Renal cortical epithelial cell (primary cell): ENCODE measurements at regions not wholly inside any gene's neighbourhood (a gene's known extent, or its start where the extent isn't known, plus 50 kb on each side); places are given as distances from the start of the nearest gene placed in this dataset.
A peak's percentile ranks its signal among the peaks of the same experiment; 100 is the strongest.

ENCODE experiments used
- DNase-seq: peaks from one replicate; pipeline ENCODE4 v3.0.0-alpha.2; 2011; ENCODE audit warnings: low read depth

DNA sequence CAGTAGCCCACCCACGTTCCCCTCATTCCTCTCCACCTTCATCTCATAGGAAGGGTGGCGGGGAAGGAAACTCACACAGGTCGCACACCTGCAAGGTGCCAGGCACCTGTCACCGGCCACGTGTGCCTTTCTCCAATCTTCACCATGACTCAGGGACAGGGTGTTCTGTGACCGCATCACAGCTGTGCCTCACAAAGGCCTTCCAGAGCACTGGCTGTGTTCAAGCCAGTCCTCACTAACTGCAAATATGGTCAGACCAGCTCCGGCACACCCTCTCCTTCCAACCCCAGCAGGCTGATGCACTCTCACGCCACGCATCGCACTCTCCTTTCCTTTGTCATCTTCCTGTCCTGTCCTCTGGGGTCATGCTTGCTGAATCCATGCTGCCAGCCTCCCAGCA, 415.9 kb downstream of the IRS2 start:
- no peak for DNase-seq

- no peak for DNase-seq
Observed at GRCh38 chr13:109369353-109370052, 416.9 kb downstream of the IRS2 start.

- DNase-seq, result no peak
Observed at GRCh38 chr13:109368230-109368629, 418.2 kb downstream of the IRS2 start.

- no peak for DNase-seq
Observed at GRCh38 chr13:109366525-109366924, 419.9 kb downstream of the IRS2 start.

GRCh38 chr13:109363431-109363830, 423.0 kb downstream of the IRS2 start:
- DNase-seq, result no peak

DNA sequence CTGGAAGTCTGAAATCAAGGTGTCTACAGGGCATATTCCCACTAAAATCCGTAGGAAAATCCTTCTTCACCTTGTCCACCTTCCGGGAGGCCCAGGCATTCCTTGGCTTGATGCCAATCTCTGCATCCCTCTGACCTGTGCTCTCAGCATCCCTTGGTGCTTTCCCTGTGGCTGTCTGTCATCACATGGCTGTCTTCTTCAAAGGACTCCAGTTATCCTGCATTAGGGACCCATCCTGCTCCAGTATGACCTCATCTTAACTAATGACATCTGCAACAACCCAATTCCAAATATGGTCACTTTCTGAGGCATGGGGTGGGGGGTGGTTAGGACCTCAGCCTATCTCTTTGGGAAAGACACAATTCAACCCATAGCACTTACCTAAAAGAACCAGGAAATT, 423.8 kb downstream of the IRS2 start:
- no peak for DNase-seq

- DNase-seq, result no peak
Observed at GRCh38 chr13:109361562-109362289, 424.7 kb downstream of the IRS2 start.

DNA sequence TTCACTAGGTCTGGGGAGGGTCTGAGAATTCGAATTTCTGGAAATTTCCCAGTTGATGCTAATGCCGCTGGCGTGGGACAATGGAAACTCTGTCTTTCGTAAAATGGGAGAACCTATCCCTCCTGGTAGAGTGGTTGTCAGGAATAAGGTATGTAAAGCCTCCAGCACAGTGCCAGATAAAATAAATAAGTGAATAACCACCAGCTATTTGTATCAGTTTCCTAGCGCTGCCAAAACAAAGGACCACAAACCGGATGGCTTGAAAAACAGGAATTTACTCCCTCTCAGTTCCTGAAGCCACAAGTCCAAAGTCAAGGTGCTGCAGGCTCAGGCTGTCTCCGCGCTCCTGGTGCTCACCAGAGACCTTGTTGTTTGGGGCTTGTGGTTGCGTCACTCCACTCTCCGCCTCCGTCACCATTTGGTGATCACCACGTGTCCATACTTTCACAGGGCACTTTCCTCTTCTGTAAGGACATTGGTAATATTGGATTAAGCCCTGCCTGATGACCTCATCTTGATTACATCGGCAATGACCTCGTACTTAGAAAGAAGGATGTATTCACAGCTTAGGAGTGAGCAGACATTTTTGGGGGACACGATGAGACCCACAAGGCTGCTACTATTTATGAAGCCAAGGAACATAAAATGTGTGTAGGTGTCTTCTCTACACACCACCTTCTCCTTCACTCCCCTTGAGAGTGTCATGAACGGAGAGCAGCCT, 428.5 kb downstream of the IRS2 start:
- DNase-seq, result no peak

- DNase-seq, result peak; percentile 2
Observed at GRCh38 chr13:109355875-109356434, 430.4 kb downstream of the IRS2 start.

GRCh38 chr13:109355166-109355565, 431.2 kb downstream of the IRS2 start:
- DNase-seq, result no peak

DNA sequence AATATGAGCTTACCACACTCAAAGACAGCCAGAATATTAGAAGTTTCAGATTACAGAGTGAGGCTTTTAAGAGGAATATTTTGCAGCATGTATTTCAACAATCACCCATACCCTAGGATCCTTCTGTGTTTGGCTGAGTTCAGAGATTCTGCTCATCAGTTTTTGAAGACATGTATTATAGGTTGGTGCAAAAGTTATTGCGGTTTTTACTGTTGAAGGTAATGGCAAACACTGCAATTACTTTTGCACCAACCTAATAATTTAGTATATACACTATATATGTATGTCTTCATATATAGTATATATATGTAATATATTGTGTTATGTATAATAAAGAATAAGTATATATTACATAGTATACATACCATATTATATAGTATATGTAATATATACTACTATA, 435.1 kb downstream of the IRS2 start:
- DNase-seq, result no peak

GRCh38 chr13:109348519-109349258, 437.7 kb downstream of the IRS2 start:
- peak; percentile 87 for DNase-seq

GRCh38 chr13:109346060-109346459, 440.3 kb downstream of the IRS2 start:
- no peak for DNase-seq

DNA sequence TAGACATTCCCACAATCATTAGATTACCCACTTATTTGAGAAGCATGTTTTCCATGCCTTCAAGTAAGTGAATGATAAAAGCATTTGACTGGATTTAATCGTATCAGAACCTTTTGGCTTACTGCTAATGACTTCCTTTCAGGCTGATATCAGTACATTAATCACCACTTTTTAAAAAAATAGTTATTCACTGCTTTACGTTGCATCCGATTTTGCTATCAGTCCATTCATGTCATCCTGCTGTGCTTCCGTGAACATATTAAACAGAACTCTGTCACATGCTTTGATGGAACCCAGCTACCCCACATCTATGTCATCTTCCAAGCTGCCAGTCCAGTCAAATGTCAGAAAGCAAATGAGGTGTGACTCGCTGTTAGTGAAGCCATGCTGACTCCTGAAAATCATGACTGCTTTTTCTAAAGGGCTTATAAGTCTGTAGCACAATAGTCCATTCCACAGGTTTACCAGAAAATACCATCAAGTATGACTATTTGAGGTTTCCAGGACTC, 440.9 kb downstream of the IRS2 start:
- DNase-seq, result peak; percentile 91

DNA sequence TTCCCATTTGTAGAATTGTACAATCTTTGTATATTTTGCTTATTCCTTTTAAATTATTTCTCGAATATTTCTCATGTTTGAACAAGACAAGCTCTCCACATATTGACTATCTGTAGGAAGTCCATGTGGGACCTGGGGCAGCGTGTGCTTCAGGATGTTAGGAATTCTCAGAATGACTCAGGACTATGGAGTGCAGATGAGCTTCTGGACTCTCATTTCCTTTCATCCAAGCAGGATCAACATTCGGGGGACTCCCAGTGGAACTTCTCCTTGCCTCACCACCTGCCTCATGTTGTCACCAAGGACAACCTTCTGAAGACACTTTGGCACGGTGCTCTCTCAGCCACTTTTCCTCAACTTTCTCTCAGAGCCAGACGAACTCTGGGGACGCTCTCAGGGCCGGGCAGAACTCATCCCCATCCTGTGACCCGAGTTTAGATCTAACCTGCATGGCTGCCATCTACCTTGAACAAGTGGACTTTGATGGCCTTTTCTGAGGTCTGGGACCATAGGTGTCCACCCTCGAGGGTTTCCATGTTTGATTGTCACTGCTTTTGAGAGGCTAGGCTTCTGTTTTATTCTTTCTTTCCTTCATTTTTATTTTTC, 441.7 kb downstream of the IRS2 start:
- peak; percentile 76 for DNase-seq

- DNase-seq, result peak; percentile 96
Observed at GRCh38 chr13:109336730-109337129, 449.7 kb downstream of the IRS2 start.

- DNase-seq, result no peak
Observed at GRCh38 chr13:109333893-109334651, 452.3 kb downstream of the IRS2 start.

- no peak for DNase-seq
Observed at GRCh38 chr13:109332506-109333499, 453.6 kb downstream of the IRS2 start.

- DNase-seq, result peak; percentile 91
Observed at GRCh38 chr13:109331898-109332297, 454.5 kb downstream of the IRS2 start.
